ENCODE measurements at regions not wholly inside any gene's neighbourhood (a gene's known extent, or its start where the extent isn't known, plus 50 kb on each side); places are given as distances from the start of the nearest gene placed in this dataset.

DNA sequence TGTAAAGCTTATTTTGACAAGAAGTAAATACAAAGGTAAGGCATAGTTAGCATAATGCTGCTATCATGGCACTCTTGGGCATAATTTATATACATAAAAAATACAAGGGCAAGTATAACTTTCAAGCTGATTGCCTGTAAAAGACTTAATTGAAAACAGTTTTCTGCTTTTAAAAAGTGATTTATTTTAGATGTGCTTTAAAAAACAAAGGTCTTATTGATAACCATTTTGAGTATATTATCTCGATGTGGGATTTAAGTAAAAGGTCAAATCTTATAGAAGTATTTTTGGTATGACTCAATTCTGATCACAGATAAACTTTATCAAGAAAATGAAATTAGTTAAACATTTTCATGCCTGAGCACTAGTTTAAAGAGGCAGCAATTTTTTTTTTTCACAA, 175.8 kb downstream of the KCNRG start:
- no peak for DNase-seq (ENCODE audit: low read depth in 3 of 3, low spot score in 1 of 3)

DNA sequence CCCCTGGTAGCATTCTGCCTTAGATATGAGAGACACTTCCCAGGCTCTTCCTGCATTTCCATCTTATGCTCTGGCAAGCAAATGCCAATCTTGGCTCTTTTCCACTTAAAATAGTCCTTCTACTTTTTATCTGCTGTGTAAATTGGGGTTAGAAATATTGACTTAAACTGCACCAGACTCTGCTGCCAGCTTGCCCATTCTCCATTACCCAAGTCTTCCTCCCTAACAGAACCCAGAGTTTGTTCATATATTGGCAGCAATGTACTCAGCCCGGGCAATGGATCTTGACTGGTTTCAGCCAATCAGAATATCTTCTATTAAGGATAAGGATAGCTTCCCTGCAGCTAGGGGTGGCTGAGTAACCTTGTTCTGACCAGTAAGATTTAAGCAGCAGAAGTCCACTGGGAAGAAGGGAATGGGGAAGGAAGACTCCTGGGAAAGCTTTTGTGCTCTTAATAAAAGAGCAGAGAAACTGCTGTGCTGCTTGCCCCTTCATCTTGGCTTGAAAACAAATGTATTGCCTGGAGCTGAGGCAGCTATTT, 177.1 kb downstream of the KCNRG start:
- DNase-seq (ENCODE audit: low read depth in 3 of 3, low spot score in 1 of 3) = no peak

DNA sequence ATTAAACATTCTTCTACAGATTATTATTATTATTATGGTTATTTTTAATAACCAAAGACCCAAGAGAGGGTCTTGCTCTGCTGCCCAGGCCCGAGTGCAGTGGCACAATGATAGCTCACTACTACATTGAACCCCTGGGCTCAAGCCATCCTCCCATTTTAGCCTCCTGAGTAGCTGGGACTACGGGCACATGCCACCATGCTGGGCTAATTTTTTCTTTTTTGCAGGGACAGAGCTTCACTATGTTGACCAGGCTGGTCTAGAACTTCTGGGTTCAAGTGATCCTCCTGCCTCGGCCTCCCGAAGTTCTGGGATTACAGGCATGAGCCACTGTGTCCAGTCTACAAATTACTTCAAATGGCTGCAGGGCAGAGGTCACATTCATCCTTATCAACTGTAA, 179.8 kb downstream of the KCNRG start:
- no peak for DNase-seq (ENCODE audit: low read depth in 3 of 3, low spot score in 1 of 3)

DNA sequence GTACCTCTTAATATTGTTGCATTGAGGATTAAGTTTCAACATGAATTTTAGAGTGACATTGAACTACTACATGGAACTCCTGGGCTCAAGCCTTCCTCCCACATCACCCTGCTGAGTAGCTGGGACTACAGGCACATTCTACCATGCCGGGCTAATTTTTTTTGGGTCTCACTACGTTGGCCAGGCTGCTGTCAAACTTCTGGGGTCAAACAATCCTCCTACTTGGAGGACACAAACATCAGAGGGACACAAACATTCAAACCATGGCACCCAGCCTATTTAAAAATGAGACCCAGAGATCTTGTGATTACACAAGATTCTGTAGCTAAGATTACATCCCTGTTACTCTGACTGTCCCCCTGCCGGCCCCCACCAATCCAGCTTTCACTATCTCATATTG, 180.9 kb downstream of the KCNRG start:
- no peak for DNase-seq (ENCODE audit: low read depth in 3 of 3, low spot score in 1 of 3)

DNA sequence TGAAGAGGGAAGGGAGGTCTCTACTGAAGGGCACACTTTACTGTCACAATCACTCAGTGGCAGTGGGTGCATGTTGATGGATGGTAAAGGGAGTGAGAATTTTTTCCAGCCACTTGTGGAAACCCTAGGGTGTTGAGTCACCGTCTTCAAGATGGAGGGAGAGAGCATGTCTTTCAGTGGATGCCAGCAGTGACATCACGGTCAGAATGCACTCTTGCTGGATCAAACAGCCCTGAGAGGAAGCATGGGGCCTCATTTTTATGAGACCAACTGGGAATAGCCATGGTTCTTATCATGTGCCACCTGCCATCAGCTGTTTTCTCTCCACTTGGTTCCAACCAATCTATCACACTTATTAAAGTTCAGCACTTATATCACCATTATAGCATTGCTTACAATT, 182.5 kb downstream of the KCNRG start:
- DNase-seq (ENCODE audit: low read depth in 3 of 3, low spot score in 1 of 3) = no peak

DNA sequence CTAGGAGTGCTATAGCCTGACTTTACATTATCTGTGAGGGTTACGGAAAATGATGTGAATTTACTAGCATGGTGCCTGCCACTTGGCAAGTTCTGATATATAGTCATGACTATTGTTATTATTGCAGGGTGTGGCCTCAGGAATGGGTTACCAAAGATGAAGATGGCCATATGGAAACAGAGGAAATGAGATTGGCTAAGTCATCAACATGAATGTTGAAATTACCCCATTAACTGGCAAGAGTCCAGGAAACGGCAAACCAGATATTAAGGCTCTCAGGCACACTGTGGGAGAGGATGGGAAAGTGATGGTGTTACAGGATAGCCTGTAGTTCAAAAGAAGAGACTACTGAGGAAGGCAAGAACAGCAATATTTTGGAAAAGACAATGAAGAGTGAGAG, 183.3 kb downstream of the KCNRG start:
- DNase-seq (ENCODE audit: low read depth in 3 of 3, low spot score in 1 of 3) = no peak

DNA sequence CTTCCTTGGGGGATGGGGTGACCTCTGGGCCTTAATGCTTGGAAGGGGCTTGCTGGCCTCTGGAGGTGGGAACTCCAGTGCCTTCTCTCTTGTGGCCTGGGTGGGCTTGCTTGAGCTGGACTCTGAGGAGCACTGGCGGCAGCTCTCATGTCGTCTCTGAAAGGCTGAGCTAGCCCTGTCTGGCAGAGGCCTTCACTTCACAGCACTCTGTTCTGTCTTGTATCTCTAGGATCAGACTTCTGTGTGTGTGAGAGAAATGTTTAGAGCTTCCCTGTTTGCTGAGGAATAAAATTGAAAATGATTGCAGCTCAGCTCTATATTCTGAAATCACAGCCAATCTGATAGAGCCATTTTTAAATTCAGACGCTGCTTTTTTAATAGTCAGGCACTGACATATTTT, 185.3 kb downstream of the KCNRG start:
- no peak for DNase-seq (ENCODE audit: low read depth in 3 of 3, low spot score in 1 of 3)

DNA sequence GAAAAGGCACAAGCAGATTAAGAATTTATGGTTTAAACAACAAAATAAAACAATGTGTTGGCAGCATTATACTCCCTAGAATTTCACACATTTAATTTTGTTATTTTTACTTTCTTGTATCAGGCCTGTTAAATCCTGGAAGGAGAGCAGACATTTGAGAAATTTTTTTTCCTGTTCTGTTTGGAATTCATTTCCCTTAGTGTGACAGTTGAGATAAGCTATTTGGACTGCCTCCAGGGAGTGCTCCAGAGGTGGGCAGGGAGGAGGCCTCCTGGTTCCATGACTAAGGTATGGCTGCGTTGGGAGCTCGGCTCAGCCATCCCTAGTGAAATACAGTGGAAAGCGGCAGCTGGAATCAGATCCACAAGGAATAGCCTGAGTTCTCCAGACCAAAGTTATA, 185.7 kb downstream of the KCNRG start:
- no peak for DNase-seq (ENCODE audit: low read depth in 3 of 3, low spot score in 1 of 3)

DNA sequence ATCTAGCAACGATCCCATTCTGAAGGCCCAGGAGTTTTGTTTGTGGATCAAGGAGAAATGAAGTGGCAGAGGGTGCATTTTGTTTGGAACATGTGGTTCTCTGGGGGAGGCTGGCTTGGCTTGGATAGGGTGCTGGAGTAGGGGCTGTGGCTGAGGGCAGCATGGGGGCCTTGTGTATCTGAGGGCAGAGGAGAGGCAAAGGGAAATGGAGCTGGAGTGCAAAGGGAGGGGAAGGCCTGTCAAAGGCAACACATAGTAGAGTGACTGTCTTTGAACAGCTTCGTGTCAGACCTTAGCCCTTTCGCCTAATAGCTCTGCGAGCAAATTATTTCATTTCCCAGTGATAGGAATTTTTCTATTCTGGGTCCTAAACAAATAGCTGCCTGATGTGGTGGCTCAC, 187.2 kb downstream of the KCNRG start:
- DNase-seq (ENCODE audit: low read depth in 3 of 3, low spot score in 1 of 3) = no peak

DNA sequence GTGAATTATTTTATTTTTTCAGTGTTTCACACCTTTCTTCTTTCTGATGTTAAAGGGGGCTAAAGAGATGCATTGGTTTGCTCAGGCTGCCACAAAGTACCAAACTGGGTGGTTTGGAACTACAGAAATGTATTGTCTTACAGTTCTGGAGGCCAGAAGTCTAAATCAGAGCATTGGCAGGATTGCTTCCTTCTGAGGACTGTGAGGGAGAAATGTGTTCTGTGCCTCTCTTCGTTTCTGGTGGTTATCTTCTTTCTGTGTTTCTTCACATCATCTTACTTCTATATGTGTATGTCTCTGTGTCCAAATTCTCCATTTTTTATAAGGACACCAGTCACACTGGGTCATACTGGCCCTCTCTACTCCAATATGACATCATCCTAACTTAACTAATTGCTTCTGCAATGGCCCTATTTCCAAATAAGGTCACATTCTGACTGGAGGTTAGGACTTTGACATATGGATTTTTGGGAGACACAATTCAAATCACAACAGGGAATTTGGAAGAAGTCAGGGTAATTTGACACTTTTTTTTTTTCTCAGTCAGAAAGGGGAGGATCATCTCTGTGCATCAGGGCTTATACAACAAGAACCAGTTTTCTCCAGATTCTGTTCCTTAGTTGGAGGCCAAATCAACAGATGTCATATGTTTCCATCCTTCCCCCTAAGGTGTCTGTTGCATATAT, 188.2 kb downstream of the KCNRG start:
- DNase-seq (ENCODE audit: low read depth in 3 of 3, low spot score in 1 of 3) = no peak

DNA sequence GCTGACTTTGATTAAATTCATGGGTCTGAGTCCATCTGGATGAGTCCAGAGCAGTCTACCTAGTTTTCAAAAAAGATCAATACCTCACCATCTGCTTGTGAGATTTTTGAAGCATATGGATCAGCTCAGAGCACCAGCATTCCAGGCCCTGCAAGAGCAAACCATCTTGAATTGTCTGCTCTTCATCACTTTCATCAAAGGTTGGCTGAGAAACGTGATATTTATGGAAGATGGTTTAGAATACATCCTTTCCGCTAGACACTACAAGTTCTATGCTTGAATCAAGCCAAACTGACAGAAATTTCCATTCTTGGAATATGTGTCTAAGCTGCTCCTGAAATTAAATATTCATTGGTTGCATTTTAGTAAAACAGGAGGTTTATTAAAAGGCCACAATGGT, 190.3 kb downstream of the KCNRG start:
- no peak for DNase-seq (ENCODE audit: low read depth in 3 of 3, low spot score in 1 of 3)

DNA sequence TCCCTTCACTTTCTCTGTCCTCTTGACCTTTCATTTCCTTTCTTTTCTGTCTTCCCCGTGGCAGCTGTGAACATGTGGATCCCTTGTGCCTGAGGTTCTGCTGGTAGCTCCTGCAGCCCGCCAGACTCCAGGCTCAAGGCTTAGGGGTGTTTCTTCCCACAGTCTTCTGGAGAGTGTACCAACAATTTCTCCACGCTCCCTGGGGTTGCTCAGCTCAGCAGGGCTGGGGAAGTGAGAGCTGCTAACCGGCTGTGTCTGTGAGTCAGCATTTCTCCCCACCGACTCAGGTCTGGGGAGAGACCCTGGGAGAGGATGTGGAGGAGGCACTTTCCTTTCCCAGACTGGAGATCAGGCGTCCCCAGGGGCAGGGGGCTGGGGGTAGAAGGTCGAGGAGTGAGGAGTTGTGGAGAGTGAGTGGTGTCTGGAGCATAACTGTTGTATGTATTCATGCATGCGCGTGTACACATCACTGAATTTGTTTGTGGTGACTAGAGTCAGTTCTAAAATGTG, 193.6 kb downstream of the KCNRG start:
- DNase-seq (ENCODE audit: low read depth in 3 of 3, low spot score in 1 of 3) = no peak

DNA sequence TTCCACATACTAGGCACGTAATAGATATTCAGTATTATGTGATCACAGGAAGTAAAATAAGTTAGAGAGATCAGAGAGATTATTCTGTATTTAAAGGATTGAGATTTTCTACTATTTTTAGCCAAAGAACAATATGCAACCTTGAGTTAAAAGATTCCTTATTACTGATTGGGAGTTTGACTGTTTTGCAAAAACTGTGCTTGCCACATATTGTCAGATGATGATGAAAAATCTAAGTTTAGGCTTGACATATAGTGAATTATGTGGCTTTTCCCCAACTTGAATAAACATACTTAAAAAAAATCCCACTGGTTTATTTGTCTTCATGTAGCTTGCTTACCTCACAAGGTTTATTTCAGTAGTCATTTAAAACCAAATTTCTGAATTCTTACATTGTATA, 194.4 kb downstream of the KCNRG start:
- DNase-seq (ENCODE audit: low read depth in 3 of 3, low spot score in 1 of 3) = no peak

DNA sequence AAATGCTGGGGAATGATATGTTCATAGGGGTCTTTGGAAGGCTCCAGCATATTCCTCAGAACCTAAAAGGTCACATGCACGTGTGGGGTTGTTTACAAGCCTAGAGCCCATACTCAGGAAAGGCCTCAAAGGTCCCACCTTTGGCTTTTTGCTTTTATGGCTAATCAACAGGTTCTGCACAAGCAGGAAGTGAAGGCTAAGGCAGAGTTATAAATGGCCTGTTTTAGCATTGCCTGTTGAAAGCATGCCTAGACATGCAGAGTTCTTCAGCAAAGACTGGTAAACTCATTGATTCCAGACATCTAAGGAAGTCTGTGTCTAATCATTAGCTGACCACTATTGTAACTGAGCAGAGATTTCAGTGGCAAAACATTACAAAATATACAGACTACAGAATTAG, 198.3 kb downstream of the KCNRG start:
- DNase-seq (ENCODE audit: low read depth in 3 of 3, low spot score in 1 of 3) = no peak

DNA sequence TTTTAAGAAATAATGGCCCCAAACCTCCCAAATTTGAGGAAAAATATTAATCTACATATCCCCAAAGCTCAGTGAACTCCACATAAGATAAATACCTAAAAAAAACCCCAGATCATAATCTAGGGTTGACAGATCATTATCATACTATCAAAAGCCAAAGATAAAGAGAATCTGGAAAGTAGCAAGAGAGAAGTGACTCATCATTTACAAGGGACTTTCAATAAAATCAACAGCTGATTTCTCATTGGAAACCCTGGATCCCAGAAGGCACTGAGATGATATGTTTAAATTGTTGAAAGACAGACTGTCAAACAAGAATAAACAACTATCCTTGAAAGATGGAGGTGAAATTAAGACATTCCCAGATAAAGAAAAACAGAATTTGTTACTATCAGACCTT, 199.3 kb downstream of the KCNRG start:
- DNase-seq (ENCODE audit: low read depth in 3 of 3, low spot score in 1 of 3) = no peak

DNA sequence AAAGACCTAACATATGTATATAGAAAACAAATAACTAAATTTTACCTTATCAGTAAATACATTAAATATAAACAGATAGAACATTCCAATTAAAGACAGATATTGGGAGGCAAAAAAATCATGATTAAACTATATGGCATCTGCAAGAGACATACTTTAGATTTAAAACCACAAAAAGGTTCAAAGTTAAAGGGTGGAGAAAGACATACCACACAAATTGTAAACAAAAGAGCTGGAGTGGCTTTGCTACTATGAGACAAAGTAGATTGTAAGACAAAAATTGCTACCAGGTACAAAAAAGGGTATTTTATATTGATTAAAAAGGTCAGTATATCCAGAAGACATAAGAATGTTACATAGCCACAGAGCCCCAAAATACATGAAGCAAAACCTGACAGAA, 200.2 kb downstream of the KCNRG start:
- no peak for DNase-seq (ENCODE audit: low read depth in 3 of 3, low spot score in 1 of 3)

DNA sequence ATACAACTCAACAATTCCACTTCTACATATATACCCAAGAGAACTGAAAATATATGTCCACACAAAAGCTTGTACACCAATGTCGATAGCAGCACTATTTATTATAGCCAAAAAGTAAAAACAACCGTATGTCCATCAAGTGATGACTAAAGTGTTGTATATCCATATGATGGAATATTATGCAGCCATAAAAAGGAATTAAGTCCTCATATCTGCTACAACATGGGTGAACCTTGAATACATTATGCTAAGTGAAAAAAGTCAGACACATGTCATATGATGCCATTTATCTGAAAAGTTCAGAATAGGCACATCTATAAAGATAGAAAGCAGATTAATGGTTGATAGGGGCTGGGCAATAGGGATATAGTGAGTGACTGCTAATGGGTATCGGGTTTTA, 204.5 kb downstream of the KCNRG start:
- no peak for DNase-seq (ENCODE audit: low read depth in 3 of 3, low spot score in 1 of 3)

DNA sequence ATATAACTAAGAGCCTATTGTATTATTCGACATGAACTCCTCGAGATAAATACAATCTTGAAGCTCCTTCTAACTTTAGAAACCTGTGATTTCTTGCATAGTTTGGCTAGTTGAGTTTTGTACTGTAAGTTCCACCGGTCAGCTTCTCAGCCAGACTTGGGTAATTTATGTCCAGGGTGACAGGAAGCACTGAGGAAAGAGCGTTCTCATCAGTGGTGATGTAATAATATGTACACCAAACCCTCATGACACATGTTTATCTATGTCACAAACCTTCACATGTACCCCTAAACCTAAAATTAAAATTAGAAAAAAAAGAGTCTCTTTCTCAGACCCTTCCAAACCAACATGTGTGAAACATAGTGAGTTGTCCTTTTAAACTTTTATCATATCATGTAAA, 205.7 kb downstream of the KCNRG start:
- DNase-seq (ENCODE audit: low read depth in 3 of 3, low spot score in 1 of 3) = no peak

DNA sequence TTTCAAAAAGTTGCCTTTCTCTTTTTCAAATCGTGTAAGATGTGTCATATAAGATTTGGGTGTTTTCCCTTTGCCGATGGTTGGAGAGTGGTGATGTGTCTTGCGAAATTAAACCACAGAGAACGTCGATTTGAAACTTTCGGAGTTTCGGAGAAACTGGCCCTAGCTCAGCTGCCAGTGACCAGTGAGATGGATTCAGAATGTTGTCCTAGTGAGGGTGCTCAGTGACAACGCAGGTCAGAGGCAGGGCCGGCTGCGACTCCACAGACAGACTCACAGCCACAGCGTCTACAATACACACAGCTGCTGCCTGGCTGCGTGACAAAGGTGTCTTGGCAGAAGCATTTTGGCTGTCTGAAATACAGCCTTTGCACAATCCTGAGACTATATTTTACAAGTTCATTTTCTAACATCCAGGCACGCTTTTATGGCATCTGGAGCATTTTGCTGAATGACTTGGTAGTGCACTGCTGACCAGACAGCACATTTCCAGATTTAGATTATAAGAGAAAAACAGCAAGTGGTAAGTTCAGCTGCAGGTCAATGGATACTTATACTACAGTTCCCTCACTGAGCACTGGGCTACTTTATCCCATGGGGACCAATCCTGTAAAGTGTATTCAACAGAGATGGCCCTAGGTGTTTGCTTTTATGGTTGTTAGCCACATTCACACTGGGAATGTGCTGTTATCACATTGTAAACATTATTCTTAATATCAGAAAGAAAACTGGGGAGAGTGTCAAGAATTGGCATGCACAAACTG, 207.5 kb downstream of the KCNRG start:
- DNase-seq (ENCODE audit: low read depth in 3 of 3, low spot score in 1 of 3) = no peak

DNA sequence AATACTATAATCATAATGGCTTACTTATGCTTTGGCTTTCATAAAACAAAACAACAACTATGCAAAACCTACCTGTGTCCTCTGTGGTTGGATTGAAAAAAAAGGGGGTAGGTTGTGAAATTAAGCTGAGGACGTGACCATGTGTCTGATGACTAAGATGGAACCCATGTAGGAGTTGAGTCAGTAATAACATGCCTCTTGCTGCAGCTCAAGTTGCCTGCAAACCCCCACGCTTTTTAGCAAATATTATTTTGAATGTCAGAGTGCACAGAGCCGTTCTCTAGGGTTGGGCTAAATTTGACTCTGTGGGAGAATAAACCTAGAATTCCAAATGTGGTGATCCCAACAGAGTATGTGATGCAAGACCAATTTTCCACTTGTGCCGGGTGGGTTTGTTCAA, 209.3 kb downstream of the KCNRG start:
- DNase-seq (ENCODE audit: low read depth in 3 of 3, low spot score in 1 of 3) = no peak

DNA sequence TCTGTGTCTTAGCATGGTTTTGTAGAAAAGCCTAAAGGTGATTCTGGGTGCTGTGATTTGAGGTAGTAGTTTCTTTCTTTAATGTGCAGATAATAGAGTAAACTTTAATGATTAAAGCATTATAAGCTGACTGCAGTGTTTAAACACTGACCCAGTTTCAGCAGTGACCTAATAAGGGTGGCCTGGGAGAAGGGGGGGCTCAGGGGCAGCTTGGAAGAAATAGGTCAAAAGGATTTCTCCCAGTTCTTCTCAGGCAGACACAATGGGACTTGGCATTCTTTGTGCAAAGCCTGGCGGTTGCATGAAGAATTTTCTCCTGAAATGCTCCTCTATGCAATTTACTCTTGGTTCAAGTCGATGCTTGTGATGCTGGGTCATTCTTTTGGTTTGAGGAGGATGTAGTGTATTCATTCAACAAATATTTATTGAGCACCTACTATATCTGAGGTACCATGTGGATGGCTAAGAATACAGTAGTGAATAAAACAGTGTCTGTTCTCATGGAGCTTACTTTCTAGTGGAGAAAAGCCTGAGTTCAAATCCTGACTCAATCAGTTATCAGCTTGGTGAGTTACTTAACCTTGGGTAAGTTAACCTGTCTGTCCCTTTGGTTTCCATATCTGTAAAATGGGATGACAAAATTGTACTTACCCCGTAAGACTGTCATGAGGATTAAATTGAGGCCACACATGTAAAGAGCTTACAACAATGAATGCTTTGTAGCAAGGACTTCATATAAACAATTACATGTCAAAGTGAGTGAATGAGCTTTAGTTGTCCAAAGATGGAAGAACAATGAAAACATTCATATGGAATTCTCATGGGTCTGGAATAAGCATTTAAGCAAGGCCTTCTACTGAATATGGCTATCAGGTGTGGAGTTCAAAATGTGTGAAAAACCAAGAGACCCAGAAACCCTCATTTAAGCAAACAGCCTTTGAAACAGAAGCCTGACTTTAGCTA, 210.2 kb downstream of the KCNRG start:
- DNase-seq (ENCODE audit: low read depth in 3 of 3, low spot score in 1 of 3) = no peak

Data from stimulated activated CD4-positive, alpha-beta T cell treated with anti-CD3 and anti-CD28 coated beads, TNF-alpha, amount 100 ng/mL, for 1 hour (primary cell).